Glutamatergic neuron (in vitro differentiated cells): ENCODE measurements at regions not wholly inside any gene's neighbourhood (a gene's known extent, or its start where the extent isn't known, plus 50 kb on each side); places are given as distances from the start of the nearest gene placed in this dataset.

Experiments
- DNase-seq: peaks from one replicate; pipeline ENCODE4 v3.0.0; 2022
- H3K27ac Mint-ChIP-seq: one replicate; pipeline ENCODE4 v1.8.0; 2020; ENCODE audit warnings: mild to moderate bottlenecking, mixed read lengths, inconsistent platforms; ENCODE audit not compliant: unreplicated experiment
- H3K27me3 Mint-ChIP-seq: one replicate; pipeline ENCODE4 v1.8.0; 2020; ENCODE audit warnings: mild to moderate bottlenecking, moderate library complexity, mixed read lengths, inconsistent platforms; ENCODE audit not compliant: unreplicated experiment
- H3K36me3 Mint-ChIP-seq: one replicate; pipeline ENCODE4 v1.8.0; 2020; ENCODE audit warnings: mild to moderate bottlenecking, mixed read lengths, inconsistent platforms; ENCODE audit not compliant: unreplicated experiment
- H3K4me1 Mint-ChIP-seq: one replicate; pipeline ENCODE4 v1.8.0; 2020; ENCODE audit warnings: mild to moderate bottlenecking, low read depth, mixed read lengths, inconsistent platforms; ENCODE audit not compliant: unreplicated experiment
- H3K4me3 Mint-ChIP-seq: one replicate; pipeline ENCODE4 v1.8.0; 2020; ENCODE audit warnings: mild to moderate bottlenecking, mixed read lengths, inconsistent platforms; ENCODE audit not compliant: unreplicated experiment
- H3K9me3 Mint-ChIP-seq: one replicate; pipeline ENCODE4 v1.8.0; 2020; ENCODE audit warnings: mild to moderate bottlenecking, moderate library complexity, mixed read lengths, inconsistent platforms; ENCODE audit not compliant: unreplicated experiment
- CTCF ChIP-seq: fragments of 200-600 bp; sonication (generic); IDR thresholded peaks from one replicate; pipeline ENCODE4 v1.5.0; 2021; ENCODE audit not compliant: partially characterized antibody, unreplicated experiment

- H3K27me3 Mint-ChIP-seq, result peaks cover 1% of the 10 kb centered on the region
- H3K4me3 Mint-ChIP-seq, result no peak overlapping the region
- H3K27ac Mint-ChIP-seq, result no peak overlapping the region
- no peaks in the 10 kb centered on the region for H3K9me3 Mint-ChIP-seq
- H3K4me1 Mint-ChIP-seq, result no peaks in the 10 kb centered on the region
- H3K36me3 Mint-ChIP-seq, result no peaks in the 10 kb centered on the region
- DNase-seq, result no peak
- no peak for TF ChIP-seq CTCF
Observed at GRCh38 chr4:122285285-122285684, 93.5 kb upstream of the ADAD1 start.

- Mint-ChIP-seq H3K27ac (peak overlapping the region; percentile 57), H3K4me1 (peaks cover 8% of the 10 kb centered on the region)
- DNase-seq, result peak; percentile 67
Observed at GRCh38 chr4:122293374-122294365, 85.1 kb upstream of the ADAD1 start.

DNA sequence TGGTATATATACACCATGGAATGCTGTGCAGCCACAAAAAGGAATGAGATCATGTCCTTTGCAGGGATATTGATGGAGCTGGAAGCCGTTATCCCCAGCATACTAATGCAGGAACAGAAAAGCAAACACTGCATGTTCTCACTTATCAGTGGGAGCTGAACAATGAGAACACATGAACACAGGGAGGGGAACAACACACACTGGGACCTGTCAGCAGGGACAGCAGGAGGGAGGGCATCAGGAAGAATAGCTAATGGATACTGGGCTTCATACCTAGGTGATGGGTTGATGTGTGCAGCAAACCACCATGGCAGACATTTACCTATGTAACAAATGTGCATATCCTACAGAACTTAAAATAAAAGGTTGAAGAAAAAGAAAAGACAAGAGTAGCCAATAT lies 81.1 kb upstream of the ADAD1 start:
- no peak overlapping the region for H3K4me3 Mint-ChIP-seq
- peaks cover 10% of the 10 kb centered on the region for H3K36me3 Mint-ChIP-seq
- H3K27me3 Mint-ChIP-seq, result peaks cover 4% of the 10 kb centered on the region
- H3K27ac Mint-ChIP-seq, result no peak overlapping the region
- DNase-seq, result no peak
- TF ChIP-seq CTCF, result no peak
- H3K4me1 Mint-ChIP-seq, result peaks cover 6% of the 10 kb centered on the region
- peaks cover 1% of the 10 kb centered on the region for H3K9me3 Mint-ChIP-seq

More at GRCh38 chr4:122293374-122294365, 85.1 kb upstream of the ADAD1 start:
- H3K36me3 Mint-ChIP-seq, result peaks cover 10% of the 10 kb centered on the region
- TF ChIP-seq CTCF, result no peak
- peaks cover 4% of the 10 kb centered on the region for H3K27me3 Mint-ChIP-seq
- peaks cover 1% of the 10 kb centered on the region for H3K9me3 Mint-ChIP-seq
- no peak overlapping the region for H3K4me3 Mint-ChIP-seq

DNA sequence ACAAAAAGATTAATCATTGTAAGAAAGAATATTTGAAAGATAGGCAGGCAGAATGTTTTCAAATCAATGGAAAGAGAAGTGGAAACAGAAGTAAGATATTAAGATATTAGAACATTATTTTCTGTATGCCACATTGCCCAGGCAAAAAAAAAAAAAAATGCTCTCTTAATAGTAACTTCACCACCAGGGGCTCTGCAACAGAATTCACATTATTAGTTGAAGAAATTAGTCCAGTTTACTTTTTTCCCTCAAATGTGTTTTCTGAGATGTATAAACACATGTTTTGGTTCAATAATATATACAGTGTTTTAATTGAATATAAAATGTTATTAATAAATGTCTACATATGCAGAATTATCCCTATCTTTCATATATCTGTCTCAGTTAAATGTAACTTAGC lies 78.0 kb upstream of the ADAD1 start:
- Mint-ChIP-seq H3K27ac (no peak overlapping the region), H3K27me3 (no peaks in the 10 kb centered on the region), H3K4me1 (no peaks in the 10 kb centered on the region), H3K4me3 (no peak overlapping the region), H3K36me3 (no peaks in the 10 kb centered on the region), H3K9me3 (peaks cover 1% of the 10 kb centered on the region)
- no peak for DNase-seq
- TF ChIP-seq CTCF, result peak; percentile 38

DNA sequence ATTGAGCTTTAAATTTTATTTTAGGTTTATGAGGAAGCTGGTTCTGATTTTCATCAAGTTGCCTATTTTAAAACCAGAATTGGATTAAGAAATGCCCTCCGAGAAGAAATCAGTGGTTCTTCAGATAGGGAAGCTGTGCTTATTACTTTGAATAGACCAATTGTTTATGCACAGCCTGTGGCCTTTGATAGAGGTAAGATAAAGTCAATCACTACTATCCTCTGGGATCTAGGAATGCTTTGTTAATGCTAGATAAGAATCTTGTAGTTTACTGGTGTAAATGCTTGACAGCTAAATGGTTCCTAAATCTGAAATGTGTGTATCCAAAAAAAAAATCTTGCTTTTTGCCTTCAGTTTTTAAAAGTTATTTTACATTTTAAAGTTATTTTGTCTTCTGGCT lies 73.0 kb upstream of the ADAD1 start:
- Mint-ChIP-seq H3K4me1 (no peaks in the 10 kb centered on the region), H3K36me3 (no peaks in the 10 kb centered on the region), H3K27me3 (no peaks in the 10 kb centered on the region), H3K4me3 (no peak overlapping the region), H3K27ac (no peak overlapping the region), H3K9me3 (no peaks in the 10 kb centered on the region)
- no peak for DNase-seq
- no peak for TF ChIP-seq CTCF
